ENCODE measurements at regions not wholly inside any gene's neighbourhood (a gene's known extent, or its start where the extent isn't known, plus 50 kb on each side); places are given as distances from the start of the nearest gene placed in this dataset.

- DNase-seq (ENCODE audit: low spot score): no peak
These were observed 93.2 kb upstream of the OTX2 start for GRCh38 chr14:56903304-56903969.

GRCh38 chr14:56902385-56902784, 92.1 kb upstream of the OTX2 start:
- DNase-seq (ENCODE audit: low spot score): no peak

- DNase-seq (ENCODE audit: low spot score): no peak
These were observed 90.4 kb upstream of the OTX2 start for GRCh38 chr14:56900726-56901125.

DNA sequence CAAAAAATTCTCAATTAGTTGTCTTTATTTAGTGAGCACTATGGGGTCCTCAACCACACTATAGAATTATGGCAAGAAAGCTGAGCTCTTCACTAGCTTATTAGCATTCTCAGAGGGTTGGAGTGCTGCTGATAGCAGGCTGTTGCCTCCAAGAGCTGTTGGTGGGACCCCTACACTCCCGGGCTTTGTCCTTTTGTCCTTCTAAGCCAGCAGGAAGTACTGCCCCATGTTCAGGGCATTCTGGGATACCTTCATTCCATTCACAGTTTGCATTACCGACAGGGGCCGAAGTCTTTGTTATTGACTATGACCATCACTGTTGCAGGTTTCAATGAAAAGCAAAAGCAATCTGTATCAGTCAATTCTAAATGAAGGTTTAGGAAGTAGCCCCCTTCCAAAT, 89.5 kb upstream of the OTX2 start:
- no peak for DNase-seq (ENCODE audit: low spot score)

DNA sequence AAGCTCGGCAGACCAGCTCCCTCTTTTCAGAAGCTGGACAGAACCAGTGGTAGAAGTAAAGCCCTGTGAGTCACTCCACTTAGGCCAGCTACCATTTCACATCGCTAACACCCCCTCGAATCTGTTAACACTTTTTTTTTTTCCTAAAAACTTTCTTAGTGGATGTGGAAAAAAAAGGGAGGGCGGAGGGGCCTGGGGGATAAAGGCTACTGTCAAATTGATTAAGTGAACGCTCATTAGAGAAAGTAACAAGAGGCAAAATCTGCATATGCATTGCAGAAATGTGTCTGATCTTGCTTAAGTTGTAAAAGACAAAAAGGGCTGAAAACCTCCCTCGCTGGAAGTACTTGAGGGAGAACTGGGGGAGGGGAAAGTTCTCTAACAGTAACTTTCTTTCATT, 86.6 kb upstream of the OTX2 start:
- DNase-seq (ENCODE audit: low spot score): no peak

DNA sequence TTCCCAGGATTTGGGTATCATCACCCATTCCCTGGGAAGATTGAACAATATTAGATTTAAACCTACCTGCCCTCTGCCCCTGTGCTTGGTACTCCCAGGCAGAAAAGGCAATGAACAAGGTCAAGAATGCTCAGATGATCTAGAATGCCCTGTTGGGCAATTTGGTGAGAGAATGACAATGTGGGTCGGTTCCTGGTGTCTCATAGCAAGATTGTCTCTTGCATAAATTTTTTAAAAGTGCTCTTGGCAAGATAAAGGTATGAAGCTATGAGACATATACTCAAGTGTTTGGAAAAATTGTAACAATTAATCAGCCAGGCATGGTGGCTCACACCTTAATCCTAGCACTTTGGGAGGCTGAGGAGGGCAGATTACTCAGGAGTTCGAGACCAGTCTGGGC, 86.0 kb upstream of the OTX2 start:
- no peak for DNase-seq (ENCODE audit: low spot score)

GRCh38 chr14:56895154-56895553, 84.9 kb upstream of the OTX2 start:
- no peak for DNase-seq (ENCODE audit: low spot score)

DNA sequence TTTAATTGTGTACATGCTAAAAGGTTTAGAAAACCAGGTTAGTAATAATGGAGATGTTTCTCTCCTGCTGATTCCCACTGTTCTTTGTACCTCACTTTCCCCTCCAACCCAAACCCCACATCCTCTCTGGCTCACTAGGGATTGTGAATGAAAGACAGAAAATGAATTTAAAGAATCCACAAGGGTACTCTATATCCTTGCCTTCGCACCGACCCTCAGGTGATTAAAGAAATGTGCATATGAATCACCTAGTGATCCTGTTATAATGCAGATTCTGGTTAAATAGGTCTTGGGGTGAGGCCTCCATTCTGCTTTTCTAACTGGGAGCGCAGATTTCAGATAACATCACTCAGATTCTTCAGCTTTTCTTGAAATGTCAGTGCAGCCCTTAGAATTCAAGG, 84.3 kb upstream of the OTX2 start:
- no peak for DNase-seq (ENCODE audit: low spot score)

DNA sequence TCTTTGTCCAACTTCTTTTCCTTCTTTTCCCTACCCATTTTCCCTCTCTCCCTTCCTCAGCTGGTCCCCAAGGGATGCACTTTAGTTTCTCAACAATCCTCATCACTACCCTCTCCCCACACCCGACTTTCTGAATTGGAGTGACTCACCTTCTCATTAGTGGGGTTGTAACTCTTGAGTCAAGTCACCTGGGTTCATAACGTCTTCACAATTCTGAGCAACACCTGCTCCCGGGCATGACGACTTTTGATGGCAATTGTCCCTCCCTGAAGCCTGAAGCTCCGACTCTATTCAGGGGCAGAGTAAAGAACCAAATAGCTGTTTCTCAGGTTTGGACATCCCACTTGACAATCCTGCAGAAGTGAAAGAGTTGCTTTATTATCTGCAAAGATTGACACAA, 82.7 kb upstream of the OTX2 start:
- DNase-seq (ENCODE audit: low spot score): no peak

DNA sequence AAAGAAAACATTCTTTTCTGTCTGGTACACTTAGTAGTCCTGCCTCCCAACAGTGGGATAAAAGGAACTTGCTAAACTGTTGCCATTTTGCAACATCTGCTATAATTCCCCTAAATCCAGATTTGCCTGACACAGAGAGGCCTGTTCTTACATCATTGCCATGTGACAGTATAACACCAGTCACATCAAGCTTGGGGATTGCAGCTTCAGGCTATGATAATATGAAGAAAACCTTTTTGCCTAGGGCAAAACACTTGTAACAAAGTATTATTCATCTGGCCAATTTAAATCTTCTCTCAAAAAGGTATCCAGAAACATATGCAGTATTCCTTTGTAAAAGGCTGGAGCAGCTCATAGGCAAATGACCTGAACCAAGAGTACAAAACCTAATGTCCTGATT, 80.9 kb upstream of the OTX2 start:
- DNase-seq (ENCODE audit: low spot score): no peak

DNA sequence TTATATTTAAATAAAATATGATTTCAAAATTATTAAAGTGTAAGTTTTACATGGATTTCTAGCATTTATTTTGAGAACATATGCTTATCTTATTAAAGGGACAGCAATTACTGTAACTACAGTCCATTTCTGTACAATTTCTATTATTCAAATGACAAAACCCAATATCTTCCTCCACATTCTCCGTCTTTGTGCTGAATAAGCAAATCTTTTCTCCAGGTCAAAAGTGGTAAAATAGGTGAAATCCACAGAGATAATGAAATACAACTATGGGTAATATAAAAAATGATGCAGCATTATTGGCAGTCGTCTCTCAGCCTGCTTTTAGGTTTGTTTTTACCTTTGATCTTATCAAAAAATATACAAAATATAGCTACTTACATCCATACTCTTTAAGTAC, 79.4 kb upstream of the OTX2 start:
- DNase-seq (ENCODE audit: low spot score): no peak

DNA sequence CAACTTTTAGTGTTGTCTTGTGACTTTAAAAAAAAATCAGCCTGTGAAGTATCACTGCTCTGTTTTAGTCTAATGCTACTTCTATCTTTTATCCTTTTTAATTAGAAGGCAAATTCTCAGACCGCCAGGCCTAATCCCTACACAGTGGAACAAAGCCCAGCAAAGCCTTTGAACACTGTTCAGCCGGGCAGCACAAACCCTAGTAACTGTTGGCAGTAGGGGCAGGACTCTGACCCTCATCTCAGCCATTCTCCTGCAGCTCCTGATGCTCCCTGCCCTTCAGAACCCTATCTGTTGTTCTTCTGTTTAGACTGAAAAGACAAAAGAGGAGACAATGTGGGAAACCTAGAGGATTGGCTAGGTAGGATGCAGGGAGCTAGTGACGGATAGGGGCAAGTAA, 78.0 kb upstream of the OTX2 start:
- DNase-seq (ENCODE audit: low spot score): no peak

GRCh38 chr14:56887216-56887615, 76.9 kb upstream of the OTX2 start:
- DNase-seq (ENCODE audit: low spot score): no peak

GRCh38 chr14:56886471-56887062, 76.3 kb upstream of the OTX2 start:
- DNase-seq (ENCODE audit: low spot score): no peak

GRCh38 chr14:56885825-56886224, 75.5 kb upstream of the OTX2 start:
- no peak for DNase-seq (ENCODE audit: low spot score)

DNA sequence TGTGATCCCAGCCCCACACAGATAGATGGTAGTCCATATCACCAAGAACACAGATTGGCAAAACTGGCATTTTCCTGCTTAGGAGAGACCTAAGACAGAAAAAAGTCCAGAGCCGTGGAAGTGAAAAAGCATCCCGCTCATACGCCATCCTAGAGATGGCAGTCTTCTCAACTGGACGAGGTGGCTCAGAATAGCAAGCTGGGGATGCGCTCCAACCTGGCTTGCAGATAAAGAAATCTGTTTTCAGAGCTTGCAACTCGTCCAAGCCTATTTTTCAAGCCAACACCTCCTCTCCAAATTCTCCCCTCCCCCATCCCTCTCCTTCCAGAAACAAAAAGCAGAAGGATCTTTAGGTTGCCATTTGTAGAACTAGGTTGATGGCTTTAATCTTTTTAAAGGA, 74.3 kb upstream of the OTX2 start:
- DNase-seq (ENCODE audit: low spot score): no peak

- DNase-seq (ENCODE audit: low spot score): no peak
These were observed 70.9 kb upstream of the OTX2 start for GRCh38 chr14:56881181-56881580.

DNA sequence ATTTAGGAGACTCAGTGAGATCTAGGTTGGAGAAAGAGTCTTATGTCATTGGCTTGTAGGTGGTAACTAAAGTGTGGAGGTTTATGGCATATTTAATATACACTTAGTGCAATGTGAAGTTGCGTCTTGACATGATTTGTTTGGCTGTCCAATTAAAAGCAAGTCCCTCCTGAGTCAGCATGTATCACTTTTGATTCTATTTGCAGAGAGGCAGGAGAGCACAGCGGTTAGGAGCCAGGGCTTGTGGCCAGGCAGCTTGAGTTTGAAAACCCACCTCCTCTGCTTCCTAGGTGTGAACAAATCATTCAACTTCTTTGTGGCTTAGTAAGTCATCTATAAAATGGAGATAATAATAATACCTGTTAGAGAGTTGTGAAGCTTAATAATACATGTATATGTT, 68.5 kb upstream of the OTX2 start:
- no peak for DNase-seq (ENCODE audit: low spot score)

DNA sequence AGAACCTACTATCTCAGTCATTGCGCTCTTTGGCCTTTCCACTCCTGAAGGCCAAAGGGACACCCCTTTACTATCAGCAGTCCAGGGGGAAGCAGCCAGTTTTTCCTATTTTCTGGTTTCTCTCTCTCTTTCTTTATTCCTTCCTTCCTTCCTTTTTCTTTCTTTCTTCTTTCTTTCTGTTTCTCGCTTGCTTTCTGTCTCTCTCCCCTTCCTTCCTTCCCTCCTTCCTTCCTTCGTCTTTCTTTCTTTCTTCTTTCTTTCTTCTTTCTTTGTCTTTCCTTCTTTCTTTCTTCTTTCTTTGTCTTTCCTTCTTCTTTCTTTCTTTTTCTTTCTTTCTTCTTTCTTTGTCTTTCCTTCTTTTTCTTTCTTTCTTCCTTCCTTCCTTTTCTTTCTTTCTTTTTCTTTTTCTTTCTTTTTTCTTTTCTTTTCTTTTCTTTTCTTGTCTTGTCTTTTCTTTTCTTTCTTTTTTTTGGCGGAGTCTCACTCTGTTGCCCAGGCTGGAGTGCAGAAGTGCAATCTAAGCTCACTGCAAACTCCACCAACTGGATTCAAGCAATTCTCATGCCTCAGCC, 64.9 kb upstream of the OTX2 start:
- DNase-seq (ENCODE audit: low spot score): no peak

DNA sequence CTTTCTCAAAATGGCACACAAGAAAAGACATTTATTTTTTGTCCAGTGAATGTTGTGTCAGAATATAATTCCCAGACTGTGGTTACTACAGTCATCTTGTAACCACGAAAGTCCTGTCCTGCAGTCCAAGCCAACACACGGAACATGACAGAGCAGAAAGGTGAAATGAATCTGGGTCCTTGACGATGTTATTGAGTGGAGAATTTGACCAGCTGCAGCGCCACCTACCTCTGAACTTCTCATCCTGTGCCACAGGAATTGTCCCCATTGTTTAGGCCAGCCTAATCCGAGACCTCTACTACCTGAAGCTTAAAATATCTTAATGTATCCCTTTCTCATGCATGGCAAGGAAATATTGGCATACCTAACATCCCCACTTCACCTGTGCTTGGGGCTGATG, 64.1 kb upstream of the OTX2 start:
- DNase-seq (ENCODE audit: low spot score): peak; percentile 8

DNA sequence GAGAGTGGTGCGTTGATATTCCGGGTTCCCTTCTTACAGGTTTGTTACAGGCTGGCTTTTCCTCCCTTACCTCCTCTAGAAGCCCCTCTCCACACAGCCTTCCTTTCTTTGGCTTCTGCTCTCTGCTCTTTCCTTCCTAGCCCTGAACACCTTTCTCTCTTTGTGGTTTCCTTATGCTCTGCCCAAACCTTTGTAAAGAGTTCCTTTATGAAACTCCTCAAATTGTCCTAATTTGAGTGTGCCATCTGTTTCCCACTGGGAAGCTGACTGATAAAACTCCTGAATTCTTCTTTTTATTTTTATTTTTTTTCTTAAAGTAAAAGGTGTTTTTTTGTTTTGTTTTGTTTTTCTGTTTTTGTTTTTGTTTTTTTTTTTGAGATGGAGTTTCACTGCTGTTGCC, 60.1 kb upstream of the OTX2 start:
- no peak for DNase-seq (ENCODE audit: low spot score)

GRCh38 chr14:56868660-56869059, 58.4 kb upstream of the OTX2 start:
- no peak for DNase-seq (ENCODE audit: low spot score)

- no peak for DNase-seq (ENCODE audit: low spot score)
These were observed 52.6 kb upstream of the OTX2 start for GRCh38 chr14:56862836-56863235.

- no peak for DNase-seq (ENCODE audit: low spot score)
These were observed 50.2 kb upstream of the OTX2 start for GRCh38 chr14:56860441-56860840.
